ENCODE measurements at regions not wholly inside any gene's neighbourhood (a gene's known extent, or its start where the extent isn't known, plus 50 kb on each side); places are given as distances from the start of the nearest gene placed in this dataset.

DNA sequence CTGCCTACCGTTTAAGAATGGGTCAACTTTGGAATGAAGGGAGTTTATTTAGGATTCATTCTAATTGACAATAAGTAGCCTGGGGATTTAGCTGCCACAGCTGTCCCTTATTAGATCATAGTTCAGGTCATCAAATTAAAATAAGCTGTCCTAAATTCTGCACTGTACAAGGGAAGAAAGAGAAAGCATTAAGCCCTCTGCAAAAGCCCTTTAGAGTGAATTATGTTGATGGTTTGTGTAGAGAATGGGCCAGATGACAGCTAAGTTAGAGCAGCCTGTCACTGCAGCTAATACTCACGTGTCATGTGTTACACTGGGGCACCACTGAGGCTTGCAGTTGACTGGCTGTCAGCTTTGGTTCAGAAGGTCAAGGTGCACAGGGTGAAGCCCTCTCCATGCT, 737.1 kb upstream of the SLC10A2 start:
- 46% methylated on average over 2 of the region's 2 CpGs for WGBS (ENCODE audit: insufficient coverage, low coverage, low lambda C conversion rate, missing lambda C conversion rate)
- H3K27me3 ChIP-seq: no peaks in the 10 kb centered on the region
- no peaks in the 10 kb centered on the region for H3K36me3 ChIP-seq
- no peak overlapping the region for H3K4me3 ChIP-seq
- intact Hi-C loops (cut with DNase I): no loop called here
- no peak for TF ChIP-seq POLR2A (IDR thresholded peaks at IDR 0.05)
- TF ChIP-seq, protein P1, sequence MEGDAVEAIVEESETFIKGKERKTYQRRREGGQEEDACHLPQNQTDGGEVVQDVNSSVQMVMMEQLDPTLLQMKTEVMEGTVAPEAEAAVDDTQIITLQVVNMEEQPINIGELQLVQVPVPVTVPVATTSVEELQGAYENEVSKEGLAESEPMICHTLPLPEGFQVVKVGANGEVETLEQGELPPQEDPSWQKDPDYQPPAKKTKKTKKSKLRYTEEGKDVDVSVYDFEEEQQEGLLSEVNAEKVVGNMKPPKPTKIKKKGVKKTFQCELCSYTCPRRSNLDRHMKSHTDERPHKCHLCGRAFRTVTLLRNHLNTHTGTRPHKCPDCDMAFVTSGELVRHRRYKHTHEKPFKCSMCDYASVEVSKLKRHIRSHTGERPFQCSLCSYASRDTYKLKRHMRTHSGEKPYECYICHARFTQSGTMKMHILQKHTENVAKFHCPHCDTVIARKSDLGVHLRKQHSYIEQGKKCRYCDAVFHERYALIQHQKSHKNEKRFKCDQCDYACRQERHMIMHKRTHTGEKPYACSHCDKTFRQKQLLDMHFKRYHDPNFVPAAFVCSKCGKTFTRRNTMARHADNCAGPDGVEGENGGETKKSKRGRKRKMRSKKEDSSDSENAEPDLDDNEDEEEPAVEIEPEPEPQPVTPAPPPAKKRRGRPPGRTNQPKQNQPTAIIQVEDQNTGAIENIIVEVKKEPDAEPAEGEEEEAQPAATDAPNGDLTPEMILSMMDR (IDR thresholded peaks at IDR 0.05): no peak
- ATAC-seq: no peak
- no peaks in the 10 kb centered on the region for H3K4me1 ChIP-seq
- H3K27ac ChIP-seq: no peak overlapping the region
- no peak for DNase-seq
- H3K9me3 ChIP-seq: no peaks in the 10 kb centered on the region

DNA sequence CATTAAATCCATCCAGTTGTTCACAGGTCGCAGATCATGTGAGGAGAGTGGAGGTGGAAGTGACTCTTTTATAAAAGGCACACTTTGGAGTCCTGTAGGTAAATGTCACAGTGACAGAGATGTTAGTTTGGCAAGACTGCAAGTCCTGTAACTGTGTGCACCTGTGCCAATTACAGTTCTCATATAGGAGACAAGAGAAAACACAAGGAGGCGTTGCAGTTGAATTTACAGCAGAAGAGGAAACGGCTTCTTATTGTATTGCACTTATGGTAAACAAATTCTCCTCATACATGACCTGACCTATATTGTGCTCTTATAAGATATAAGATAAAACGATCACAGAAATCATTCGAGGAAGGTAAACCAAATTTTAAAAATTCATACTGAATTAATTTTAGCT, 732.8 kb upstream of the SLC10A2 start:
- H3K4me1 ChIP-seq: no peaks in the 10 kb centered on the region
- WGBS (ENCODE audit: insufficient coverage, low coverage, low lambda C conversion rate, missing lambda C conversion rate): 45% methylated on average over 5 of the region's 5 CpGs
- intact Hi-C loops (cut with DNase I): no loop called here

DNA sequence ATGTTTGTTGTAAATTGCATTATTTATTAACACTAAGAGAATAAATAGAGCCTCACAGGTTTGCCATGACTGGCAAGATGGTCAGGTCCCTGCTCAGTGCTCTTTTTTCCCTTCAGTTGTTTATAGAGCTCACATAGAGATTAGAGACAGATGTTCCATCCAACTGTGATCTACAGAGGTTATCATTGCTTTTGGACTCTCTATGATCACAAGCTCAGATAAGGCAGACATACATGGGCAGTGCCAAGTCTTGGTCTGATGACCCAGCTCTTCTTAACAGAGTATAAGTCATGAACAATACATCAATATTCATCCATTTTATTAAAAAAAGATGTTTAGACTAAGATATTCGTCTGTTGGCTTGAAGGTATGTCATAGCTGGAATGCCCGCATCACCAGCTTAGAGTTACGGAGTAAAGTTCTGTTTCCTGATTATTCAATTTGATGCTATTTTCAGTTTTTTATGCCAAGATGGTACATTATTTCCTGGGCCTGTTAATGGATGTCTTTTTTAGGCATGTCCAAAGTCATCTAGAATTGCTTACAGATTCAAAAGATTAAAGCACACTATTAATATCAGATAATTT, 729.8 kb upstream of the SLC10A2 start:
- ATAC-seq (no peak), DNase-seq (no peak)
- TF ChIP-seq POLR2A (IDR thresholded peaks at IDR 0.05): no peak
- TF ChIP-seq, protein P1 (IDR thresholded peaks at IDR 0.05): no peak
- 73% methylated on average over 3 of the region's 3 CpGs for WGBS (ENCODE audit: insufficient coverage, low coverage, low lambda C conversion rate, missing lambda C conversion rate)
- Histone ChIP-seq H3K27ac (no peak overlapping the region), H3K4me1 (no peaks in the 10 kb centered on the region), H3K9me3 (no peaks in the 10 kb centered on the region), H3K4me3 (no peak overlapping the region), H3K27me3 (no peaks in the 10 kb centered on the region), H3K36me3 (no peaks in the 10 kb centered on the region)
- intact Hi-C loops (cut with DNase I): no loop called here

More for the DNA sequence above, 732.8 kb upstream of the SLC10A2 start:
- TF ChIP-seq, protein P1 (IDR thresholded peaks at IDR 0.05): no peak
- TF ChIP-seq POLR2A (IDR thresholded peaks at IDR 0.05): no peak
- H3K4me3 ChIP-seq: no peak overlapping the region
- no peak overlapping the region for H3K27ac ChIP-seq
- ATAC-seq (no peak), DNase-seq (no peak)
- no peaks in the 10 kb centered on the region for H3K9me3 ChIP-seq
- no peaks in the 10 kb centered on the region for H3K27me3 ChIP-seq
- H3K36me3 ChIP-seq: no peaks in the 10 kb centered on the region

DNA sequence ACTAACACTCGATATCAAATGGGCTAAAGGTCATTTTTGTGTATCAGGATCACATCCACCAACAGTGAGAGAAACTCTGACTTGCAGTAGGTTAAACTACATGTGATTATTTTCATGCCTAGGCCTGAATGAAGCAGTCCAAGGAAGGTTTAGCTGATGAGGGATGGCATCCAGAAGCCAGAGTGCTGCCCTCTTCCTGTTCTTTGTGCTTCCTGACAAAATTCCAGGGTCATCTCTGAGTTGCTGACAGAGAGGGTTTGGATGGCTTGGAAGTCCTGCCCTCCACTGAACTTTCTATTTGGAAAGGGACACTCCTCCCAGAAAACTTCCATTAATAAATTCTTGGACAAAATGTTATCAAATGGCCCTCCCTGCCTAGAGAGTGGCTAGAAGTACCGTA, 728.3 kb upstream of the SLC10A2 start:
- Histone ChIP-seq H3K4me1 (no peaks in the 10 kb centered on the region), H3K36me3 (no peaks in the 10 kb centered on the region), H3K27ac (no peak overlapping the region), H3K9me3 (no peaks in the 10 kb centered on the region), H3K4me3 (no peak overlapping the region), H3K27me3 (no peaks in the 10 kb centered on the region)
- 30% methylated on average over 2 of the region's 2 CpGs for WGBS (ENCODE audit: insufficient coverage, low coverage, low lambda C conversion rate, missing lambda C conversion rate)
- TF ChIP-seq POLR2A (IDR thresholded peaks at IDR 0.05): no peak
- TF ChIP-seq, protein P1 (IDR thresholded peaks at IDR 0.05): no peak
- ATAC-seq (no peak), DNase-seq (no peak)
- intact Hi-C loops (cut with DNase I): no loop called here

Data from right lobe of liver (tissue), 6 donors.